ENCODE measurements at regions not wholly inside any gene's neighbourhood (a gene's known extent, or its start where the extent isn't known, plus 50 kb on each side); places are given as distances from the start of the nearest gene placed in this dataset.

DNA sequence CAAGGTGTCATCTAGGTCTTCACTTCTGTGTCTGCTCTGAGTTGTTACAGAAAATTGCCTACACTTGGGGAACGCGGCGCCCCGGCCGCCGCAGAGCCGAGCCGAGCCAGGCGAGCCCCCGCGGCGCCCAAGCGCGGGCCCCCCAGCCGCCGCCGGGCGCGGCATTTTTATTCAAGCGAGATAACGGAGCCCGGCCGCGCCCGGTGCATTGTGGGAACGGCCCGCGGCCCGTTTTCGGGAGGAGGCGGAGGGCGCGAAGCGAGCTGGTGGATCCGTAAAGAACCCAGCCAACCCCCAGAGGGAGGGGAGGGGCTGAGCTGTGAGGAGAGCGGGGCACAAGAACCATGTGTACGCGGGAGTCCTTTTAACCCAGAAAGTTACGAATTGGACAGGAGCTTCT lies 191.8 kb downstream of the FTCDNL1 start:
- TF ChIP-seq, protein P1, sequence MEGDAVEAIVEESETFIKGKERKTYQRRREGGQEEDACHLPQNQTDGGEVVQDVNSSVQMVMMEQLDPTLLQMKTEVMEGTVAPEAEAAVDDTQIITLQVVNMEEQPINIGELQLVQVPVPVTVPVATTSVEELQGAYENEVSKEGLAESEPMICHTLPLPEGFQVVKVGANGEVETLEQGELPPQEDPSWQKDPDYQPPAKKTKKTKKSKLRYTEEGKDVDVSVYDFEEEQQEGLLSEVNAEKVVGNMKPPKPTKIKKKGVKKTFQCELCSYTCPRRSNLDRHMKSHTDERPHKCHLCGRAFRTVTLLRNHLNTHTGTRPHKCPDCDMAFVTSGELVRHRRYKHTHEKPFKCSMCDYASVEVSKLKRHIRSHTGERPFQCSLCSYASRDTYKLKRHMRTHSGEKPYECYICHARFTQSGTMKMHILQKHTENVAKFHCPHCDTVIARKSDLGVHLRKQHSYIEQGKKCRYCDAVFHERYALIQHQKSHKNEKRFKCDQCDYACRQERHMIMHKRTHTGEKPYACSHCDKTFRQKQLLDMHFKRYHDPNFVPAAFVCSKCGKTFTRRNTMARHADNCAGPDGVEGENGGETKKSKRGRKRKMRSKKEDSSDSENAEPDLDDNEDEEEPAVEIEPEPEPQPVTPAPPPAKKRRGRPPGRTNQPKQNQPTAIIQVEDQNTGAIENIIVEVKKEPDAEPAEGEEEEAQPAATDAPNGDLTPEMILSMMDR (IDR thresholded peaks at IDR 0.05) = no peak
- no peak for TF ChIP-seq ZFX (IDR thresholded peaks at IDR 0.05; ENCODE audit: borderline replicate concordance)
